ENCODE measurements at regions not wholly inside any gene's neighbourhood (a gene's known extent, or its start where the extent isn't known, plus 50 kb on each side); places are given as distances from the start of the nearest gene placed in this dataset.

GRCh38 chr7:12110425-12110824 is 100.7 kb upstream of the TMEM106B start:
- H4K5ac ChIP-seq (ENCODE audit: low read depth, low read length) = no peak overlapping the region
- no peak overlapping the region for H3K18ac ChIP-seq (ENCODE audit: low read depth, low read length)
- no peak overlapping the region for H3K14ac ChIP-seq (replicated peaks; ENCODE audit: low read depth, low read length)
- no peak overlapping the region for H3K4me2 ChIP-seq (ENCODE audit: low read depth, low read length)
- no peaks in the 10 kb centered on the region for H3K9me3 ChIP-seq (ENCODE audit: control insufficient read depth, insufficient read depth, low read length)
- H3K4me1 ChIP-seq (ENCODE audit: control insufficient read depth, insufficient read depth, low read length) = no peaks in the 10 kb centered on the region
- no peak overlapping the region for H3K56ac ChIP-seq (ENCODE audit: extremely low read depth, insufficient read depth, low read length)
- no peak overlapping the region for H2BK15ac ChIP-seq (ENCODE audit: low read depth, low read length)
- WGBS, 2 experiments (ENCODE audit: extremely low coverage in 2 of 2, insufficient read length in 1 of 2) = no CpG with 5 or more reads among the region's 3 CpGs
- dilution Hi-C loops (cut with HindIII; ENCODE audit: low sequenced_read_pairs, unreplicated experiment) (no loop called here), intact Hi-C loops (cut with micrococcal nuclease) (no loop called here), in situ Hi-C loops (cut with MboI; ENCODE audit: low sequenced_read_pairs) (no loop called here)
- H4K20me1 ChIP-seq (ENCODE audit: insufficient read depth, low read length) = no peaks in the 10 kb centered on the region
- H3K4me3 ChIP-seq (ENCODE audit: insufficient read depth, low read depth, low read length) = no peak overlapping the region
- H3K23ac ChIP-seq (ENCODE audit: low read depth, low read length) = no peak overlapping the region
- no peak overlapping the region for H2AK5ac ChIP-seq (ENCODE audit: low read depth, low read length)
- H2AK9ac ChIP-seq (replicated peaks; ENCODE audit: low read depth, low read length, poor library complexity) = no peak overlapping the region
- no peak overlapping the region for H2AFZ ChIP-seq (replicated peaks; ENCODE audit: low read length, poor library complexity)
- H3K27me3 ChIP-seq (ENCODE audit: control insufficient read depth, insufficient read depth, low read length) = no peaks in the 10 kb centered on the region; the same call in 1 of the 2 replicates
- no peak overlapping the region for H3K27ac ChIP-seq (ENCODE audit: insufficient read depth, low read length)
- H3K4ac ChIP-seq (ENCODE audit: low read depth, low read length) = no peak overlapping the region
- DNase-seq = no peak
- ATAC-seq (ENCODE audit: low read depth) = no peak
- CTCF ChIA-PET = no interaction called here
- H4K91ac ChIP-seq (ENCODE audit: insufficient read depth, low read depth, low read length) = no peak overlapping the region
- no peak overlapping the region for H2BK5ac ChIP-seq (ENCODE audit: low read depth, low read length, poor library complexity, severe bottlenecking)
- no peaks in the 10 kb centered on the region for H3K36me3 ChIP-seq (ENCODE audit: control insufficient read depth, insufficient read depth, low read length)
- no TSS peak for BruUV-seq (replicated peaks)
- H3K9ac ChIP-seq (ENCODE audit: low read depth, low read length) = no peak overlapping the region
- TF ChIP-seq MAFK (IDR thresholded peaks at IDR 0.05; ENCODE audit: low read depth, low read length) (no peak), RAD21 (IDR thresholded peaks at IDR 0.05; ENCODE audit: low read length) (no peak), NFE2L2 (IDR thresholded peaks at IDR 0.05; ENCODE audit: low read depth, low read length) (no peak)
- no peak overlapping the region for H2BK120ac ChIP-seq (ENCODE audit: low read depth, low read length)
- POLR2A ChIA-PET (ENCODE audit: unreplicated experiment) = no interaction called here
- H3K9me1 ChIP-seq (ENCODE audit: insufficient read depth, low read length) = no peaks in the 10 kb centered on the region
- H4K8ac ChIP-seq (ENCODE audit: low read depth in 2 of 2, low read length in 2 of 2) = no peak overlapping the region
- H3K79me1 ChIP-seq (ENCODE audit: low read depth in 1 of 2, low read length in 2 of 2) = no peaks in the 10 kb centered on the region
- H2BK20ac ChIP-seq (ENCODE audit: low read depth, low read length) = no peak overlapping the region
